WI38 (cell line): ENCODE measurements at regions not wholly inside any gene's neighbourhood (a gene's known extent, or its start where the extent isn't known, plus 50 kb on each side); places are given as distances from the start of the nearest gene placed in this dataset.

ENCODE experiments used
- H3K4me3 ChIP-seq: 2 replicates; pipeline ENCODE4 v1.5.1; 2011; ENCODE audit warnings: low read depth, mild to moderate bottlenecking, control low read depth, low read length
- CTCF ChIP-seq: IDR thresholded peaks from 2 replicates; pipeline ENCODE4 v1.5.1; 2012; ENCODE audit warnings: low read depth, mild to moderate bottlenecking, control low read depth, low read length

GRCh38 chr9:73083519-73083918 lies 68.1 kb upstream of the ANXA1 start:
- H3K4me3 ChIP-seq = no peak overlapping the region
- no peak for TF ChIP-seq CTCF

- no peak overlapping the region for H3K4me3 ChIP-seq
- TF ChIP-seq CTCF = peak; percentile 68; the same call in 1 of the 2 replicates
Observed at GRCh38 chr9:73081979-73082657, 69.5 kb upstream of the ANXA1 start.

- H3K4me3 ChIP-seq = no peak overlapping the region
- TF ChIP-seq CTCF = no peak
Observed at GRCh38 chr9:73080110-73080694, 71.5 kb upstream of the ANXA1 start.

- TF ChIP-seq CTCF = no peak
- H3K4me3 ChIP-seq = no peak overlapping the region
Observed at GRCh38 chr9:73079326-73079725, 72.3 kb upstream of the ANXA1 start.

- no peak for TF ChIP-seq CTCF
- no peak overlapping the region for H3K4me3 ChIP-seq
Observed at GRCh38 chr9:73077625-73078030, 74.0 kb upstream of the ANXA1 start.

- no peak for TF ChIP-seq CTCF
- no peak overlapping the region for H3K4me3 ChIP-seq
Observed at GRCh38 chr9:73076970-73077369, 74.7 kb upstream of the ANXA1 start.

GRCh38 chr9:73074176-73074708 lies 77.4 kb upstream of the ANXA1 start:
- no peak for TF ChIP-seq CTCF
- H3K4me3 ChIP-seq = no peak overlapping the region
